Esophagus squamous epithelium (tissue), 4 donors: ENCODE measurements at regions not wholly inside any gene's neighbourhood (a gene's known extent, or its start where the extent isn't known, plus 50 kb on each side); places are given as distances from the start of the nearest gene placed in this dataset.

Experiments used
- CTCF ChIP-seq, 6 experiments: fragments of 450-650 bp in 4 of 6; fragments of 200-600 bp in 2 of 6; sonication (generic) in 2 of 6; IDR thresholded peaks; one replicate each; pipeline ENCODE4 v1.5.1; 2016 to 2019; ENCODE audit warnings: antibody characterized with exemption in 6 of 6, mild to moderate bottlenecking in 4 of 6, moderate library complexity in 4 of 6
- POLR2A ChIP-seq, 4 donors: fragments of 450-650 bp; IDR thresholded peaks; one replicate each; pipeline ENCODE4 v1.6.1; 2017; ENCODE audit warnings: antibody characterized with exemption in 4 of 4, mild to moderate bottlenecking in 4 of 4, moderate library complexity in 3 of 4

- TF ChIP-seq CTCF (IDR thresholded peaks at IDR 0.05) (no peak), POLR2A (IDR thresholded peaks at IDR 0.05) (no peak)
Observed at GRCh38 chr6:16929809-16930208, 168.5 kb upstream of the ATXN1 start.
